ENCODE measurements at regions not wholly inside any gene's neighbourhood (a gene's known extent, or its start where the extent isn't known, plus 50 kb on each side); places are given as distances from the start of the nearest gene placed in this dataset.

DNA sequence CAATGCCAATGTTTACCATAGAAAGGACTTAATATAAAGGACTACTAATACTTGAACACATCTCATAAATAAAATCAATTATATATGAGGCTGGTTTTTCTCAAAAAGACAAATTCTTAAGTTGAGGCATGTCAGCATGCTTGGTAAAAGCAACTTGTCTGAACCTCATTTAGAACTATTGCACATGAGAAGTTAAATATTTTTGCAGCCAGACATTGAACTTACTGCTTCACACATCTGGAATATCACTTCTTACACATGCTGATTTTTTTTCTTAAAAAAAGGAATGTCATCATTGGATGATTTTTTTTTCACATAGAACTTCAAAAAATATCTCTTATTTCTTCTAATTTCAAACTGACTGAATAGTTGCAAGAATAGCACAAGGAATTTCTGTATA is 609.0 kb downstream of the EPHA4 start:
- no peak overlapping the region for H3K4me3 Mint-ChIP-seq (ENCODE audit: low read depth)
- H3K27ac Mint-ChIP-seq: no peak overlapping the region
- peaks cover 3% of the 10 kb centered on the region for H3K9me3 Mint-ChIP-seq (ENCODE audit: low read depth)
- no peak for DNase-seq (ENCODE audit: low spot score, unreplicated experiment)
- H3K27me3 Mint-ChIP-seq: no peaks in the 10 kb centered on the region
- H3K36me3 Mint-ChIP-seq (ENCODE audit: insufficient read depth): no peaks in the 10 kb centered on the region
- no peaks in the 10 kb centered on the region for H3K4me1 Mint-ChIP-seq (ENCODE audit: low read depth)
- TF ChIP-seq, protein P1, sequence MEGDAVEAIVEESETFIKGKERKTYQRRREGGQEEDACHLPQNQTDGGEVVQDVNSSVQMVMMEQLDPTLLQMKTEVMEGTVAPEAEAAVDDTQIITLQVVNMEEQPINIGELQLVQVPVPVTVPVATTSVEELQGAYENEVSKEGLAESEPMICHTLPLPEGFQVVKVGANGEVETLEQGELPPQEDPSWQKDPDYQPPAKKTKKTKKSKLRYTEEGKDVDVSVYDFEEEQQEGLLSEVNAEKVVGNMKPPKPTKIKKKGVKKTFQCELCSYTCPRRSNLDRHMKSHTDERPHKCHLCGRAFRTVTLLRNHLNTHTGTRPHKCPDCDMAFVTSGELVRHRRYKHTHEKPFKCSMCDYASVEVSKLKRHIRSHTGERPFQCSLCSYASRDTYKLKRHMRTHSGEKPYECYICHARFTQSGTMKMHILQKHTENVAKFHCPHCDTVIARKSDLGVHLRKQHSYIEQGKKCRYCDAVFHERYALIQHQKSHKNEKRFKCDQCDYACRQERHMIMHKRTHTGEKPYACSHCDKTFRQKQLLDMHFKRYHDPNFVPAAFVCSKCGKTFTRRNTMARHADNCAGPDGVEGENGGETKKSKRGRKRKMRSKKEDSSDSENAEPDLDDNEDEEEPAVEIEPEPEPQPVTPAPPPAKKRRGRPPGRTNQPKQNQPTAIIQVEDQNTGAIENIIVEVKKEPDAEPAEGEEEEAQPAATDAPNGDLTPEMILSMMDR (IDR thresholded peaks at IDR 0.05; ENCODE audit: unreplicated experiment): no peak

DNA sequence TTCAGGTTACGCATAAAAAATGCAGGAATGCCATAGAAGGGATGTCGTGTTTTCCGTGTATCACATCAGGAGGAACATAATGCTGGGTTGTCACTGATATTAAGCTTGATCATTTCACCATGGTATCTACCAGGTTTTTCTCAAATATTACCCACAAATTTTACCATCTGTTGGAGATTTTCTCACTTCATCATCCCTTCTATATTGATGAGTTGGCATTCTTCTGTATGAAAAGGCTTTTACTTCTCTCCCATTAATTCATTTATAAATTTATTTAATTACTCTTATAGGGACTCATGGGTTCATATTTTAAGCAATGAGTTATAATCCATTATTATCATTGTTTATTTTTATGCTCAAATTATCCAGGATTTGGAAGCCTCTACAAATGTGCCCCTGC is 608.2 kb downstream of the EPHA4 start:
- Mint-ChIP-seq H3K27me3 (no peaks in the 10 kb centered on the region), H3K4me3 (ENCODE audit: low read depth) (no peak overlapping the region), H3K9me3 (ENCODE audit: low read depth) (peaks cover 3% of the 10 kb centered on the region), H3K27ac (no peak overlapping the region), H3K4me1 (ENCODE audit: low read depth) (no peaks in the 10 kb centered on the region), H3K36me3 (ENCODE audit: insufficient read depth) (no peaks in the 10 kb centered on the region)
- DNase-seq (ENCODE audit: low spot score, unreplicated experiment): no peak
- TF ChIP-seq, protein P1 (IDR thresholded peaks at IDR 0.05; ENCODE audit: unreplicated experiment): no peak

DNA sequence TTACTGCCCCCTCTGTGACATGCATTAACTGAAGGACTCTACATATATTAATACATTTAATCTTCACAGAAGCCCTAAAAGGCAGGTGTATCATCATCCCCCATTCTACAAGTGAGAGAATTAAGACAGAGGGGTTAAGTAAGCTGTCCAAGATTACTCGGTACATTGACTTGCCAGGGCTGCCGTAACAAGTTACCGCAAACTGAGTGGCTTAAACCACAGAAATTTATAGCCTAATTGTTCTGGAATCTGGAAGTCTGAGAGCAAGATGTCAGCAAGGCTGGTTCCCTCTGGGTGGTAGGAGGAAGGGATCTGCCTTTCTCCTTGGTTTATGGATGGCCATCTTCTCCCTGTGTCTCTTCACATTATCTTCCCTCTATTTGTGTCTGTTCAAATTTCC is 605.5 kb downstream of the EPHA4 start:
- DNase-seq (ENCODE audit: low spot score, unreplicated experiment): no peak
- H3K9me3 Mint-ChIP-seq (ENCODE audit: low read depth): peaks cover 4% of the 10 kb centered on the region
- no peaks in the 10 kb centered on the region for H3K36me3 Mint-ChIP-seq (ENCODE audit: insufficient read depth)
- TF ChIP-seq, protein P1 (IDR thresholded peaks at IDR 0.05; ENCODE audit: unreplicated experiment): no peak
- no peaks in the 10 kb centered on the region for H3K4me1 Mint-ChIP-seq (ENCODE audit: low read depth)
- H3K27ac Mint-ChIP-seq: no peak overlapping the region
- H3K27me3 Mint-ChIP-seq: no peaks in the 10 kb centered on the region
- H3K4me3 Mint-ChIP-seq (ENCODE audit: low read depth): no peak overlapping the region

DNA sequence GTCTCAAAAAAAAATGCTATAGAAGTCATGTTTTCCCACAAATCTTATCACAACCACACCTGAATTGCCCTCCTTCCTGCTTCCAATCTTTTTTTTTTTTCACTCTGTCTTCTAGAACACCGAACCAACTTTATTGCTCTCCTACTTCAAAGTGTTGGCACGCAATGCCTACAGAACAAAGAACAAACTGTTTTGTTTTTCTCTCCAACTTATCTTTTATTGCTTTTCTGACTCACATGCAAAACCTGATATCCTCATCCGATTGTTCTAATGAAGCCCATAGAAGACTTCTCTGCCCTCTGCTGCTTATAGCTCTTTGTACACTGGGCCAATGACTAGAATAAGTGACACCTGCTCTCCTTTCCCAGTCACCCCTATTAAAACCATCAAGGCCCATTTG is 602.8 kb downstream of the EPHA4 start:
- TF ChIP-seq, protein P1 (IDR thresholded peaks at IDR 0.05; ENCODE audit: unreplicated experiment): no peak
- no peaks in the 10 kb centered on the region for H3K4me1 Mint-ChIP-seq (ENCODE audit: low read depth)
- H3K4me3 Mint-ChIP-seq (ENCODE audit: low read depth): no peak overlapping the region
- H3K27me3 Mint-ChIP-seq: no peaks in the 10 kb centered on the region
- H3K36me3 Mint-ChIP-seq (ENCODE audit: insufficient read depth): no peaks in the 10 kb centered on the region
- peaks cover 4% of the 10 kb centered on the region for H3K9me3 Mint-ChIP-seq (ENCODE audit: low read depth)
- no peak overlapping the region for H3K27ac Mint-ChIP-seq
- no peak for DNase-seq (ENCODE audit: low spot score, unreplicated experiment)

DNA sequence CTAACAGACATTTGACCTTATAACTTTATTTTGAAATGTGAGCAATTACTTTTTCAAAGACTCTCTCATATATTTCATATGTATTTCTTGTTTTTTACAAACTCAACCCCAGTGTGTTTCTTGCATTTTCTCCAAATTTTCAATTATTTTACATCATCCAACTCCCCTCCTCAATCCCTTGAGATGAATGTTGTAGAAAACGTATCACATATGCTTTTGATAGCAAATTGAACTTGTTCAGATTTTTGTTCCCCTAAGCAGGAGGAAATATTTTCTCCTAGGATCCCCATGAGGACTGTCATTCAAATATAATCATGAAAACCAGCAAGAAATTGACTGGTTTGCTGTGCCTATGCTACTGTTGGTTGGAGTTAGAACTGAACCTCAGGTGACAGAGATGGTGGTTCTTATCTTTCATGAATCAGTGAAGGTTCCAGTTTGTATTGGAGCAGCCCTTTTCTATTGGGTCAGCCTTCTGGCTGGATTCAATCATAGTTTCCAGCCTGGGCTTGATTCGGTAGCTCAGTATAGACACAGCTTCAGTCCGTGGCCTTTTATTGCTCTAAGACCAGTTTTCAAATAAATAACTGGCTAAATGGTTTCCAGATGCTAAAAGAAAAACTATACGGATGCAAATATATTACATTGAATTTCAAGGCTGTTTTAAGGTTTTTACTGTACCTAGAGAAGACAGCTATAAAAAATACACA is 591.0 kb downstream of the EPHA4 start:
- no peak overlapping the region for H3K27ac Mint-ChIP-seq
- no peaks in the 10 kb centered on the region for H3K36me3 Mint-ChIP-seq (ENCODE audit: insufficient read depth)
- TF ChIP-seq, protein P1 (IDR thresholded peaks at IDR 0.05; ENCODE audit: unreplicated experiment): no peak
- H3K9me3 Mint-ChIP-seq (ENCODE audit: low read depth): peaks cover 4% of the 10 kb centered on the region
- H3K4me1 Mint-ChIP-seq (ENCODE audit: low read depth): no peaks in the 10 kb centered on the region
- peaks cover 11% of the 10 kb centered on the region for H3K27me3 Mint-ChIP-seq
- no peak overlapping the region for H3K4me3 Mint-ChIP-seq (ENCODE audit: low read depth)
- no peak for DNase-seq (ENCODE audit: low spot score, unreplicated experiment)
